ENCODE measurements at regions not wholly inside any gene's neighbourhood (a gene's known extent, or its start where the extent isn't known, plus 50 kb on each side); places are given as distances from the start of the nearest gene placed in this dataset.

DNA sequence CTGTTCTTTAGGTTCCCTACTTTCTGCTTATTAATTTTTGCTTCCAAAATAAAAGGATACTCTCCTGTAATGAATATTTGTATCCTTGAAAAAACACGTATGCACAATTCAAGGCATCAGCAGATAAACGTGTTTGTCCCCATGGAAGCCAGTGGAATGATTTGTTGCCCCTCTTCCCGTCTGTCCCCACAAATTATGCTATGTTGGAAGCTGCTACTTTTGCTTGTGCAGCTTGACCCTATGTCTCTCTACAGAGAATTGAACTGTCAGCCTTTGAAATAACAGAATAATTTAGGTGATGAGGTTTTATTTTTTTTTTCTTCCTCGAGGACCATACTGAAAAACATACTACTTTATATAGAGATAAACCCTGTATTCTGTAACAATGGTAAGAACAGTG lies 401.5 kb upstream of the GOLIM4 start:
- Histone ChIP-seq H3K79me2 (ENCODE audit: insufficient read depth, low read length) (no peaks in the 10 kb centered on the region), H3K4me2 (ENCODE audit: low read length) (no peak overlapping the region), H4K20me1 (ENCODE audit: insufficient read depth, low read length) (no peaks in the 10 kb centered on the region), H3K27ac (ENCODE audit: low read depth, low read length) (no peak overlapping the region), H3K36me3 (ENCODE audit: insufficient read depth, low read length) (no peaks in the 10 kb centered on the region), H3K4me3 (ENCODE audit: insufficient read depth, low read depth, low read length) (no peak overlapping the region), H2AFZ (ENCODE audit: low read depth, low read length) (no peak overlapping the region), H3K27me3 (ENCODE audit: insufficient read depth, low read length) (no peaks in the 10 kb centered on the region), H3K9ac (ENCODE audit: low read length) (no peak overlapping the region), H3K4me1 (ENCODE audit: insufficient read depth, low read length) (no peaks in the 10 kb centered on the region), H3K9me3 (ENCODE audit: insufficient read depth, low read depth, low read length) (no peaks in the 10 kb centered on the region)
- TF ChIP-seq EZH2 (IDR thresholded peaks at IDR 0.05; ENCODE audit: insufficient read depth, low read length) = no peak
- TF ChIP-seq, protein P1, sequence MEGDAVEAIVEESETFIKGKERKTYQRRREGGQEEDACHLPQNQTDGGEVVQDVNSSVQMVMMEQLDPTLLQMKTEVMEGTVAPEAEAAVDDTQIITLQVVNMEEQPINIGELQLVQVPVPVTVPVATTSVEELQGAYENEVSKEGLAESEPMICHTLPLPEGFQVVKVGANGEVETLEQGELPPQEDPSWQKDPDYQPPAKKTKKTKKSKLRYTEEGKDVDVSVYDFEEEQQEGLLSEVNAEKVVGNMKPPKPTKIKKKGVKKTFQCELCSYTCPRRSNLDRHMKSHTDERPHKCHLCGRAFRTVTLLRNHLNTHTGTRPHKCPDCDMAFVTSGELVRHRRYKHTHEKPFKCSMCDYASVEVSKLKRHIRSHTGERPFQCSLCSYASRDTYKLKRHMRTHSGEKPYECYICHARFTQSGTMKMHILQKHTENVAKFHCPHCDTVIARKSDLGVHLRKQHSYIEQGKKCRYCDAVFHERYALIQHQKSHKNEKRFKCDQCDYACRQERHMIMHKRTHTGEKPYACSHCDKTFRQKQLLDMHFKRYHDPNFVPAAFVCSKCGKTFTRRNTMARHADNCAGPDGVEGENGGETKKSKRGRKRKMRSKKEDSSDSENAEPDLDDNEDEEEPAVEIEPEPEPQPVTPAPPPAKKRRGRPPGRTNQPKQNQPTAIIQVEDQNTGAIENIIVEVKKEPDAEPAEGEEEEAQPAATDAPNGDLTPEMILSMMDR (IDR thresholded peaks at IDR 0.05; ENCODE audit: insufficient read depth, low read depth, low read length) = no peak
- FAIRE-seq (no peak), DNase-seq (ENCODE audit: low read depth) (no peak)
- H3K4me3 Mint-ChIP-seq (ENCODE audit: unreplicated experiment) = no peak overlapping the region
- no peaks in the 10 kb centered on the region for H3K36me3 Mint-ChIP-seq (ENCODE audit: low read depth, unreplicated experiment)
- no peaks in the 10 kb centered on the region for H3K4me1 Mint-ChIP-seq (ENCODE audit: low read depth, unreplicated experiment)
- no peaks in the 10 kb centered on the region for H3K27me3 Mint-ChIP-seq (ENCODE audit: low read depth, unreplicated experiment)
- H3K9me3 Mint-ChIP-seq (ENCODE audit: unreplicated experiment) = no peaks in the 10 kb centered on the region
- no peak overlapping the region for H3K27ac Mint-ChIP-seq (ENCODE audit: unreplicated experiment)

DNA sequence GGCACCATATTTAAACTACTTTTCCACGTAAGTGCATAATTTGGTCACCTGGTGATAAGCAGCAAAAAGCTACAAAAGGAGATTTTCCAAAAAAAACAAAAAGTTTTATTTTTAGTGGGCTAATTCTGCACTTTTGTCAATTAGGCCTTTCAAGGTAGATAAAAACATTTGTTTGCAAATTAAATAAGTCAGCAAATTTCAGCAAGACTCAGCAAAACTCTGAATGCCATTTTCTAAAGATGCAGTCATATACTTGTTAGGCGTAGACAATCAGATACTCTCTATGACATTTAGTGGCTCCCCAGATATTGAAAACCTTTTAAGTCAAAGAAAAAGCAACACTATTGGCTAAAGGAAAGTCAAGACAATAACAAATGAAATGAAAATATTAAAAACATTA lies 400.2 kb upstream of the GOLIM4 start:
- Histone ChIP-seq H3K4me3 (ENCODE audit: insufficient read depth, low read depth, low read length) (no peak overlapping the region), H3K9me3 (ENCODE audit: insufficient read depth, low read depth, low read length) (no peaks in the 10 kb centered on the region), H3K4me2 (ENCODE audit: low read length) (no peak overlapping the region), H3K4me1 (ENCODE audit: insufficient read depth, low read length) (no peaks in the 10 kb centered on the region), H3K79me2 (ENCODE audit: insufficient read depth, low read length) (no peaks in the 10 kb centered on the region), H3K27me3 (ENCODE audit: insufficient read depth, low read length) (no peaks in the 10 kb centered on the region), H2AFZ (ENCODE audit: low read depth, low read length) (no peak overlapping the region), H4K20me1 (ENCODE audit: insufficient read depth, low read length) (no peaks in the 10 kb centered on the region), H3K27ac (ENCODE audit: low read depth, low read length) (no peak overlapping the region), H3K36me3 (ENCODE audit: insufficient read depth, low read length) (no peaks in the 10 kb centered on the region), H3K9ac (ENCODE audit: low read length) (no peak overlapping the region)
- TF ChIP-seq, protein P1 (IDR thresholded peaks at IDR 0.05; ENCODE audit: insufficient read depth, low read depth, low read length) = no peak
- TF ChIP-seq EZH2 (IDR thresholded peaks at IDR 0.05; ENCODE audit: insufficient read depth, low read length) = no peak
- Mint-ChIP-seq H3K4me3 (ENCODE audit: unreplicated experiment) (no peak overlapping the region), H3K36me3 (ENCODE audit: low read depth, unreplicated experiment) (no peaks in the 10 kb centered on the region), H3K27me3 (ENCODE audit: low read depth, unreplicated experiment) (no peaks in the 10 kb centered on the region), H3K9me3 (ENCODE audit: unreplicated experiment) (no peaks in the 10 kb centered on the region), H3K4me1 (ENCODE audit: low read depth, unreplicated experiment) (no peaks in the 10 kb centered on the region), H3K27ac (ENCODE audit: unreplicated experiment) (no peak overlapping the region)
- no peak for FAIRE-seq
- DNase-seq (ENCODE audit: low read depth) = no peak

DNA sequence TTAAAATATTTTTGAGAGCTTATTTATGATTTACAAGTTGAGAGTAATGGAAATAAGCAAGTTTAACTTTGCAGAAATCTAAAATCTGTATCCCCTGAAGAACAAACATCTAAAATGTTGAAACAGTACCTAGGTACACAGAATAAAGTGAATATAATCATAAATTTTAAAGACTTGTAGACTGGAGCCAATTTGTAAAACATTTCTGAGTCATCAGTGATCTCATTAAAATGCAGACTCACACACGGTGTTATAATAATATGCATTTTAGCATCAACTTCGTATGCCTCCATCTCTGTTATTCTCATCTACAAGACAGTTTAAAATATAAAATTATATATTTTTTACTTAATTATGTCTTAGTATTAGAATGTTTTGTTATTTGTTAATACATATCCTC lies 399.5 kb upstream of the GOLIM4 start:
- Mint-ChIP-seq H3K27ac (ENCODE audit: unreplicated experiment) (no peak overlapping the region), H3K36me3 (ENCODE audit: low read depth, unreplicated experiment) (no peaks in the 10 kb centered on the region), H3K4me3 (ENCODE audit: unreplicated experiment) (no peak overlapping the region), H3K27me3 (ENCODE audit: low read depth, unreplicated experiment) (no peaks in the 10 kb centered on the region), H3K9me3 (ENCODE audit: unreplicated experiment) (no peaks in the 10 kb centered on the region), H3K4me1 (ENCODE audit: low read depth, unreplicated experiment) (no peaks in the 10 kb centered on the region)
- DNase-seq (ENCODE audit: low read depth) (no peak), FAIRE-seq (no peak)
- Histone ChIP-seq H3K9me3 (ENCODE audit: insufficient read depth, low read depth, low read length) (no peaks in the 10 kb centered on the region), H3K9ac (ENCODE audit: low read length) (no peak overlapping the region), H3K4me3 (ENCODE audit: insufficient read depth, low read depth, low read length) (no peak overlapping the region), H2AFZ (ENCODE audit: low read depth, low read length) (no peak overlapping the region), H3K36me3 (ENCODE audit: insufficient read depth, low read length) (no peaks in the 10 kb centered on the region), H3K27me3 (ENCODE audit: insufficient read depth, low read length) (no peaks in the 10 kb centered on the region), H3K4me2 (ENCODE audit: low read length) (no peak overlapping the region), H3K27ac (ENCODE audit: low read depth, low read length) (no peak overlapping the region), H4K20me1 (ENCODE audit: insufficient read depth, low read length) (no peaks in the 10 kb centered on the region), H3K79me2 (ENCODE audit: insufficient read depth, low read length) (no peaks in the 10 kb centered on the region), H3K4me1 (ENCODE audit: insufficient read depth, low read length) (no peaks in the 10 kb centered on the region)
- TF ChIP-seq EZH2 (IDR thresholded peaks at IDR 0.05; ENCODE audit: insufficient read depth, low read length) = no peak
- TF ChIP-seq, protein P1 (IDR thresholded peaks at IDR 0.05; ENCODE audit: insufficient read depth, low read depth, low read length) = no peak
